ENCODE measurements at regions not wholly inside any gene's neighbourhood (a gene's known extent, or its start where the extent isn't known, plus 50 kb on each side); places are given as distances from the start of the nearest gene placed in this dataset.

- H3K14ac ChIP-seq (ENCODE audit: low read length) = no peak overlapping the region
- no peak overlapping the region for H3K4ac ChIP-seq (ENCODE audit: low read length)
- no peaks in the 10 kb centered on the region for H3K79me1 ChIP-seq (ENCODE audit: low read depth, low read length)
- DNase-seq (ENCODE audit: low spot score) = no peak
- H3K36me3 ChIP-seq (replicated peaks in 1 of 2; ENCODE audit: control insufficient read depth in 2 of 2, insufficient read depth in 2 of 2, low read length in 2 of 2) = no peaks in the 10 kb centered on the region
- H2BK12ac ChIP-seq (ENCODE audit: low read length) = no peak overlapping the region
- H3K18ac ChIP-seq (ENCODE audit: low read length) = no peak overlapping the region
- no peak overlapping the region for H3K4me2 ChIP-seq (ENCODE audit: insufficient read depth, low read length, poor library complexity, severe bottlenecking)
- no peak overlapping the region for H2AK5ac ChIP-seq (ENCODE audit: low read depth, low read length)
- no peak overlapping the region for H3K9ac ChIP-seq (ENCODE audit: low read depth, low read length, poor library complexity)
- no peak overlapping the region for H2AFZ ChIP-seq (ENCODE audit: low read length)
- no peak overlapping the region for H2BK15ac ChIP-seq (ENCODE audit: low read length)
- no peaks in the 10 kb centered on the region for H3K27me3 ChIP-seq (ENCODE audit: control insufficient read depth in 3 of 3, insufficient read depth in 3 of 3, low read depth in 1 of 3, low read length in 3 of 3)
- H3K4me3 ChIP-seq (ENCODE audit: low read length in 2 of 2) = no peak overlapping the region
- H3K4me1 ChIP-seq (ENCODE audit: control insufficient read depth in 2 of 2, insufficient read depth in 1 of 2, low read depth in 1 of 2, low read length in 2 of 2) = no peaks in the 10 kb centered on the region
- no peak overlapping the region for H4K91ac ChIP-seq (ENCODE audit: low read depth, low read length, poor library complexity)
- WGBS, 2 donors (ENCODE audit: extremely low coverage in 2 of 2, insufficient read length in 2 of 2, insufficient replicate concordance in 1 of 2) = no CpG with 5 or more reads among the region's 3 CpGs
- no peak overlapping the region for H2BK5ac ChIP-seq (ENCODE audit: low read length)
- H2BK120ac ChIP-seq (ENCODE audit: low read depth, low read length) = no peak overlapping the region
- no peak overlapping the region for H3K27ac ChIP-seq (replicated peaks; ENCODE audit: low read length)
- H3K23ac ChIP-seq (ENCODE audit: low read depth, low read length, poor library complexity) = no peak overlapping the region
- H3K9me3 ChIP-seq (replicated peaks in 1 of 2; ENCODE audit: control insufficient read depth in 2 of 2, insufficient read depth in 1 of 2, low read depth in 1 of 2, low read length in 2 of 2) = no peaks in the 10 kb centered on the region
- no peak overlapping the region for H4K8ac ChIP-seq (ENCODE audit: low read depth, low read length)
These were observed 111.2 kb upstream of the KLHL29 start for GRCh38 chr2:23273786-23274185.

GRCh38 chr2:23280401-23280800 is 104.6 kb upstream of the KLHL29 start:
- Histone ChIP-seq H2AK5ac (ENCODE audit: low read depth, low read length) (no peak overlapping the region), H3K27me3 (ENCODE audit: control insufficient read depth in 3 of 3, insufficient read depth in 3 of 3, low read depth in 1 of 3, low read length in 3 of 3) (no peaks in the 10 kb centered on the region), H3K14ac (ENCODE audit: low read length) (no peak overlapping the region), H3K18ac (ENCODE audit: low read length) (no peak overlapping the region), H4K91ac (ENCODE audit: low read depth, low read length, poor library complexity) (no peak overlapping the region), H3K79me1 (ENCODE audit: low read depth, low read length) (no peaks in the 10 kb centered on the region), H2BK12ac (ENCODE audit: low read length) (no peak overlapping the region), H2AFZ (ENCODE audit: low read length) (no peak overlapping the region), H3K4me1 (ENCODE audit: control insufficient read depth in 2 of 2, insufficient read depth in 1 of 2, low read depth in 1 of 2, low read length in 2 of 2) (peaks cover 2 to 14% of the 10 kb centered on the region in 2 donors), H3K4me2 (ENCODE audit: insufficient read depth, low read length, poor library complexity, severe bottlenecking) (no peak overlapping the region), H3K9ac (ENCODE audit: low read depth, low read length, poor library complexity) (no peak overlapping the region), H3K4ac (ENCODE audit: low read length) (no peak overlapping the region), H3K27ac (replicated peaks; ENCODE audit: low read length) (no peak overlapping the region), H3K9me3 (replicated peaks in 1 of 2; ENCODE audit: control insufficient read depth in 2 of 2, insufficient read depth in 1 of 2, low read depth in 1 of 2, low read length in 2 of 2) (peaks cover 0 to 9% of the 10 kb centered on the region in 2 donors), H3K4me3 (ENCODE audit: low read length in 2 of 2) (no peak overlapping the region), H2BK15ac (ENCODE audit: low read length) (no peak overlapping the region), H3K23ac (ENCODE audit: low read depth, low read length, poor library complexity) (no peak overlapping the region), H4K8ac (ENCODE audit: low read depth, low read length) (no peak overlapping the region), H3K36me3 (replicated peaks in 1 of 2; ENCODE audit: control insufficient read depth in 2 of 2, insufficient read depth in 2 of 2, low read length in 2 of 2) (no peaks in the 10 kb centered on the region), H2BK120ac (ENCODE audit: low read depth, low read length) (no peak overlapping the region), H2BK5ac (ENCODE audit: low read length) (no peak overlapping the region)
- no CpG with 5 or more reads among the region's 2 CpGs for WGBS, 2 donors (ENCODE audit: extremely low coverage in 2 of 2, insufficient read length in 2 of 2, insufficient replicate concordance in 1 of 2)
- DNase-seq (ENCODE audit: low spot score) = no peak

- no peaks in the 10 kb centered on the region for H3K27me3 ChIP-seq (ENCODE audit: control insufficient read depth in 3 of 3, insufficient read depth in 3 of 3, low read depth in 1 of 3, low read length in 3 of 3)
- no peak overlapping the region for H2BK5ac ChIP-seq (ENCODE audit: low read length)
- no peak overlapping the region for H3K4me3 ChIP-seq (ENCODE audit: low read length in 2 of 2)
- H3K14ac ChIP-seq (ENCODE audit: low read length) = no peak overlapping the region
- H3K9ac ChIP-seq (ENCODE audit: low read depth, low read length, poor library complexity) = no peak overlapping the region
- H2AFZ ChIP-seq (ENCODE audit: low read length) = no peak overlapping the region
- H2BK120ac ChIP-seq (ENCODE audit: low read depth, low read length) = no peak overlapping the region
- DNase-seq (ENCODE audit: low spot score) = no peak
- no peak overlapping the region for H3K27ac ChIP-seq (replicated peaks; ENCODE audit: low read length)
- no peaks in the 10 kb centered on the region for H3K79me1 ChIP-seq (ENCODE audit: low read depth, low read length)
- H3K4me2 ChIP-seq (ENCODE audit: insufficient read depth, low read length, poor library complexity, severe bottlenecking) = no peak overlapping the region
- H2AK5ac ChIP-seq (ENCODE audit: low read depth, low read length) = no peak overlapping the region
- H3K9me3 ChIP-seq (replicated peaks in 1 of 2; ENCODE audit: control insufficient read depth in 2 of 2, insufficient read depth in 1 of 2, low read depth in 1 of 2, low read length in 2 of 2) = peaks cover 0 to 9% of the 10 kb centered on the region in 2 donors
- no peak overlapping the region for H3K18ac ChIP-seq (ENCODE audit: low read length)
- no CpG with 5 or more reads among the region's 3 CpGs for WGBS, 2 donors (ENCODE audit: extremely low coverage in 2 of 2, insufficient read length in 2 of 2, insufficient replicate concordance in 1 of 2)
- H3K4me1 ChIP-seq (ENCODE audit: control insufficient read depth in 2 of 2, insufficient read depth in 1 of 2, low read depth in 1 of 2, low read length in 2 of 2) = peaks cover 14 to 36% of the 10 kb centered on the region in 2 donors
- no peak overlapping the region for H3K23ac ChIP-seq (ENCODE audit: low read depth, low read length, poor library complexity)
- no peak overlapping the region for H4K8ac ChIP-seq (ENCODE audit: low read depth, low read length)
- H2BK12ac ChIP-seq (ENCODE audit: low read length) = no peak overlapping the region
- no peak overlapping the region for H4K91ac ChIP-seq (ENCODE audit: low read depth, low read length, poor library complexity)
- no peak overlapping the region for H2BK15ac ChIP-seq (ENCODE audit: low read length)
- no peak overlapping the region for H3K4ac ChIP-seq (ENCODE audit: low read length)
- no peaks in the 10 kb centered on the region for H3K36me3 ChIP-seq (replicated peaks in 1 of 2; ENCODE audit: control insufficient read depth in 2 of 2, insufficient read depth in 2 of 2, low read length in 2 of 2)
These were observed 101.3 kb upstream of the KLHL29 start for GRCh38 chr2:23283653-23284052.

GRCh38 chr2:23285091-23285800 is 99.7 kb upstream of the KLHL29 start:
- Histone ChIP-seq H2BK12ac (ENCODE audit: low read length) (no peak overlapping the region), H3K4me3 (ENCODE audit: low read length in 2 of 2) (no peak overlapping the region), H3K4me2 (ENCODE audit: insufficient read depth, low read length, poor library complexity, severe bottlenecking) (no peak overlapping the region), H2BK5ac (ENCODE audit: low read length) (no peak overlapping the region), H4K91ac (ENCODE audit: low read depth, low read length, poor library complexity) (no peak overlapping the region), H3K4ac (ENCODE audit: low read length) (no peak overlapping the region), H2AFZ (ENCODE audit: low read length) (peak overlapping the region; percentile 65), H3K36me3 (replicated peaks in 1 of 2; ENCODE audit: control insufficient read depth in 2 of 2, insufficient read depth in 2 of 2, low read length in 2 of 2) (no peaks in the 10 kb centered on the region), H2AK5ac (ENCODE audit: low read depth, low read length) (no peak overlapping the region), H4K8ac (ENCODE audit: low read depth, low read length) (no peak overlapping the region), H2BK120ac (ENCODE audit: low read depth, low read length) (no peak overlapping the region), H3K9ac (ENCODE audit: low read depth, low read length, poor library complexity) (no peak overlapping the region), H3K9me3 (replicated peaks in 1 of 2; ENCODE audit: control insufficient read depth in 2 of 2, insufficient read depth in 1 of 2, low read depth in 1 of 2, low read length in 2 of 2) (peaks cover 0 to 9% of the 10 kb centered on the region in 2 donors), H3K18ac (ENCODE audit: low read length) (no peak overlapping the region), H3K79me1 (ENCODE audit: low read depth, low read length) (no peaks in the 10 kb centered on the region), H3K27me3 (ENCODE audit: control insufficient read depth in 3 of 3, insufficient read depth in 3 of 3, low read depth in 1 of 3, low read length in 3 of 3) (no peaks in the 10 kb centered on the region), H3K14ac (ENCODE audit: low read length) (no peak overlapping the region), H3K27ac (replicated peaks; ENCODE audit: low read length) (no peak overlapping the region), H3K23ac (ENCODE audit: low read depth, low read length, poor library complexity) (no peak overlapping the region), H3K4me1 (ENCODE audit: control insufficient read depth in 2 of 2, insufficient read depth in 1 of 2, low read depth in 1 of 2, low read length in 2 of 2) (peaks cover 14 to 33% of the 10 kb centered on the region in 2 donors), H2BK15ac (ENCODE audit: low read length) (no peak overlapping the region)
- DNase-seq (ENCODE audit: low spot score) = no peak
- no CpG with 5 or more reads among the region's 1 CpG for WGBS, 2 donors (ENCODE audit: extremely low coverage in 2 of 2, insufficient read length in 2 of 2, insufficient replicate concordance in 1 of 2)
